ENCODE measurements at regions not wholly inside any gene's neighbourhood (a gene's known extent, or its start where the extent isn't known, plus 50 kb on each side); places are given as distances from the start of the nearest gene placed in this dataset.

DNA sequence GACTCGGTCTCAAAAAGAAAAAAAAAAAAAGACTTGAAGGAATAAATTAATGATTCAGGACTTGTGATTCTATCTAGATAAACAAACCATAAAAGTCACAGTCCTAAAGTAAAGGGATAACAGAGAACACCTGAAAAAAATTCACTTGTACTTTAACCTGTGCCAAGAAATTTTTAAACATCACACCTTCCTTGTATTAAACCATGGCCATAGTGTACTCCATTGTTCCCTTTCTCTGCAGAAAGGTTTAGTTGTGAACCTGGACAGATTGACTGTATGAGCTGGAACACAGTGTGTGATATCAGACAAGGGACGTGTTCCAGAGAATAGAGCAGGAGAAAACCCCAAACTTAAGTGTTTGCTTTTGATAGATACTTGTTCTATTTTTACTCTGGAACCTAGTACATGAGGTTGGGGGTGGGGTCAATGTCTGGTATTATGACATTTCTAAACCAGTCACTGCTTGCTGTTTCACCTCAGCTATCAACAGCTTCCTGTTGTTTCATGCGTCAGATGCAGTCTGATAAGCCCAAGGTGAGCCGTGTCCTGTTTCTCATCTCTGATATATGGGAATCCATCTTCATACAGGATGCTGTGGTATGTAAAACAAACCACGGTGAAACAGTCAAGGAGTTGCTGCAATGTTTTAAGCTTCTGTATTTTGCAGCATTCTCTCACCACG is 62.5 kb upstream of the ITGA1 start:
- no peak for TF ChIP-seq POLR2A (IDR thresholded peaks at IDR 0.05)
- no peak for TF ChIP-seq CTCF (IDR thresholded peaks at IDR 0.05)
